NCI-H1694 (cell line): ENCODE measurements at regions not wholly inside any gene's neighbourhood (a gene's known extent, or its start where the extent isn't known, plus 50 kb on each side); places are given as distances from the start of the nearest gene placed in this dataset.

Experiments used
- DNase-seq: peaks from one replicate; lab custom pipeline; 2025; lab: John Stamatoyannopoulos, UW

DNA sequence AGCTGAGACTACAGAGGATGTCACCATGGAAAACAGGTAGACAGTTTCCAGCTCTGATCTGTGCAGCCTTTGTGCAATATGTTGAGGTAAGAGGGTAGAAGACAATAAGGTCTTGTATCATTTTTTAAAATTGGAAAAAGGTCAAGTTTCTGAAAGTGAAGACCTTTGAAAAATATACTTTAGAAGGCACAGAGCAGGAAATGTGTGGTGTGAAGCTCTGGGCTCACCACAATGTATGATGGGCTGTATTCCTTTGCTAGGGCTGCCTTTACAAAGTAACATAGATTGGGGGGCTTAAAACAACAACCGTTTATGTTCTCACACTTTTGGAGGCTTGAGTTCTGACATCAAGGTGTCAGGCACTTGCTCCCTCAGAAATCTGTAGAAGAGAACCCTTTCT is 514.3 kb upstream of the JARID2 start:
- no peak for DNase-seq

DNA sequence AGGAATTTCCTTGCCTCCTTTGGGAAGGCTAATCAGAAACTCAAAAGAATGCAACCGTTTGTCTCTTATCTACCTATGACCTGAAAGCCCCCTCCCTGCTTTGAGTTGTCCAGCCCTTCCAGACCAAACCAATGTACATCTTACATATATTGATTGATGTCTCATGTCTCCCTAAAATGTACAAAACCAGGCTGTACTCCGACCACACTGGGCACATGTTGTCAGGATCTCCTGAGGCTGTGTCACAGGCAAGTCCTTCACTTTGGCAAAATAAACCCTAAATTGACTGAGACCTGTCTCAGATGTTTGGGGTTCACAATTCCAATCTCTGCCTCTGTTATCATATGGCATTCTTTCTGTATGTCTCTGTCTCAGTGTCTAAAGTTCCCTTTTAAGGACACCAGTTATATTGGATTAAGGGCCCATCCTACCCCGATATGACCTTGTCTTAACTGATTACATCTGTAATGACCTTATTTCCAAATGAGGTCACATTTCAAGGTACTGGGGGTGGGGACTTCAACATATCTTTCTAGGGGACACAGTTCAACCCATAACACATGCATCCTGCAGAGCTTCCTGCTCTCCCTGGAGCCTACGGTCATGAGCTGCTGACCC is 513.5 kb upstream of the JARID2 start:
- no peak for DNase-seq

DNA sequence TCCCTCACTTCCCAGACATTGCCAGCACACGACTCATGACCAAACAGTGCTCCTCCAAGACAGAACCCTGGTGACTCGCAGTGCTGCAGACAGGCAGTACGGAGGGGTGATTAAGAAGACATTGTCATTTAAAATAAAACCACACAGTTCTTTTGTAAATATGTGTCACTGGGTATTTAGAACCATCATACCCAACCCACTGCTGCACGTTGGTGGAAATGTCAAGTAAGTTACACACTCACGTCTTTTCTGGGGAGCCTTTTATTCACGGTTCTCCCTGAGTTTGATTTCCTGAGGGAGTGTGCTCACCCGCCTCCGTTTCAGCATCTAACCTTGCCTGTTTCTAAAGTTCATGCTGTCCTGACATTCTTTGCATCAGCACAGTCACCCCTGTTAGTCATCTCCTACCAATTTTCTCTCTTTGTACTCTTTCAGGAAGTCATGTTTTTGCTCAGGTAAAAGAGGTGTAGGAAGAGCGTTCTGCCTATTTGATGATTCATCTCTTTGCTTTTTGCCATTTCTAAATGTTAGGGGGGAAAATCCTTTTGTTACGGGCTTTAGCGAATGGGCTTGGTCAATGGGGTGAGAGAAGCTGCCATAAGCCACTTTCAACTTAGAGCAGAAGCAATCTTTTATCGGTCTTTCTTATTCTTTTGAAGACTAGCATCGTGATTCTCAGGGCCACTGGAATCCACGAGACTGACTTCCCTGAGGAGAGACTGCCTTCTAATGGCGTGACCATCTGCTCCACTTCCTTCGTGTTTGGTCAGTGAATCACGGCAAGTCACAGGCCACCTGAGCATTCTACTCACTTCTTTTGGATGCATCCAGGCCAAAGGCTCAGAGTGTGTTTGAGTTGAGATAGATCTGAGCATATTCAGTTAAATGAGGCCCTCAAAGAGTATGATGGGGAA is 512.8 kb upstream of the JARID2 start:
- no peak for DNase-seq

DNA sequence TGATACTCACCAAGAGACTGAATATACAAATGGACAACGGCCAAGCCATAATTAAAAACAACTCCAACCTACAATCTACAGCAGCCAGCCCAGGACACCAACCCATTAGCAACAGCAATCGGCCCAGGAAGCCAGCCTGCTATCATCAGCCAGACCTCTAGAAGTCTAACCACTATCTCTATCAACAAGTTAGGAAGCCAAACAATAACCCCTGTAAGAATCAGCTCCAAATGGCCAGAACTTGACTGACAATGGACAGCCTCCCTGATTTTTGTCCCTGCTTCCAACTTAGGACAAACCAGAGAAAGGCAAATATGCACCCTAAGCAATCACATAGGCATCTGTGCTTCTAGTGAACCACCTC is 511.8 kb upstream of the JARID2 start:
- no peak for DNase-seq

DNA sequence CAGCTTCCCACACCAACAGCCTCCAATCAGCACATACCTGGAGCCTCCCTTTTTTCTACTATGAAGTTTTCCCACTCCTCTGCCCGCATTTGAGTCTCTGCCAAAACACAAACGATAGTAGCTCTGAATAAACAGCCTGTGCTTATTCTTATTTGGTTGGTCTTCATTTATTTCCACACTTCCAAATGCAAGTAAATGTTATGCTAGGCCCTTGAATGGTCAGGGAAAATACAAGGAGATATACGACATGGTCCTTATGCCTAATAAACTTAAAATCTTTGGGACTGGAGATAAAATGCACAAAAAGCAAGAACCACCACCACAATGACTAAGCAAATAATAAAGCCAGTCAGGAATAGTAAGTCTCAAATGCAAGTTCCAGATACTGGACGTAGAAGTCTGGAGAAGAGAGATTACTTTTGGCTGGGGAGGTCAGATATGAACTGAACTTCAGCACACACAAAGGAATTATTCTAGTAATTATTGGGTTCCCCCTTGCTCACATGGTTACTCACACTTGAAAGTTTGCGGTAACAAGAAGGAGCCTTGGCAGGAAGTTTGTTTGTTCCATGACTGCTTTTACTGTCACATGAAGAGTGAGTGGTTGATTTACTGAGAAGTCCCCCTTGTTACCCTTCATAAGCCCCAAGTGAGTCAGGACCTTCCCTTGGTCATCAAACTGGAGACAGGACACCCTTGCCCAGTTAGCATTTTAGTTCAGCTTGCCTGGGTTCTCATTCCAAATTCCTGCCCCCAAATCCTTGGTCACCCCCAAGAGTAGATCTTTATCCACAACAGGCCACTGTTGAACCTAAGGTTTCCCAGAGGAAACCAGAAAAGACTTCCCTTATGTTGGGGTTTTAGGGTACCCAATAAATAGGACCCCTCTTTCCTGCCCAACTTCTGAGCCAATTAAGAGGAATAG is 511.2 kb upstream of the JARID2 start:
- no peak for DNase-seq

DNA sequence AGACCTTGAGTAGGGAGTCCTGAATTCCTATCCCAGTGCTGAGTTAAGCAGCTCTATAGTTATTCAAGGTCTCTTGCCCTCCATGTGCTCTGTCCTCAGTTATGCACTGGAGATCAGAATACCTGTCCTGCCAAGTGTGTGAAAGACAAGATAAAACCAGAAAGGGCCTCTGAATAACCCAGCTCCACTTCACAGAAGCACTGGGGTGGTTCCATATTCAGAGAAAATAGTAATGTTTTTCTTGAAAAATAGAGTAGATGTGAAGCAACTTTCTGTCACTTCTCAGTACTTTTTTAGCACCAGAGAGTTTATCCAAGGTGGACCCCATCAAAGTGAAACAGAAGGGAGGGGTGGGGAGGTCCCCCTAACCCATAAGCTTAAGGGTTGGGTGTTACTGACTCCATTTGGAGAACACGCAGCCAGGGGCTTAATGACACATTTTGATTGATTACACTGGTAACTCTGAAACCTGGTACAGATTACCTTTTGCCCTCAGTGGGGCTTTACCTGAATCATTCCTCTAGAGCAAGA is 509.8 kb upstream of the JARID2 start:
- DNase-seq: no peak

DNA sequence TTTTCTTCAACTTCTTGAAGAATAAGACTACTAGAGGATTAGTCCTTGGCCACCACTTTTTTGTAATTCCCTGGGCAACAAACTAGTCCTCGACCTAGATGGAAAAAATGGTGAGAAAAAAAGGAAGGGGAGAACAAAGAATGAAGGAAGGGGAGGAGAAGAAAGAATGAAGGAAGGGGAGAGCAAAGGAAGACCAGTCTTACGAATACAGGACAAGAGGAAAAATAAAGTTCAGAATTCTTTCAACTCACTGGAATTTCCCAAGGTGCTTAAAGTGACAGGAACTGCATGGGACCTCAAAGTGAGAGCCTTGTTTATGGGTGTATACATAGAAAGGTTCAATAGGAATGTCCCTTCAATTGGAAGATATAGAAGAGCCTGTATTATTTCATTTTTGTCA is 509.3 kb upstream of the JARID2 start:
- DNase-seq: no peak

DNA sequence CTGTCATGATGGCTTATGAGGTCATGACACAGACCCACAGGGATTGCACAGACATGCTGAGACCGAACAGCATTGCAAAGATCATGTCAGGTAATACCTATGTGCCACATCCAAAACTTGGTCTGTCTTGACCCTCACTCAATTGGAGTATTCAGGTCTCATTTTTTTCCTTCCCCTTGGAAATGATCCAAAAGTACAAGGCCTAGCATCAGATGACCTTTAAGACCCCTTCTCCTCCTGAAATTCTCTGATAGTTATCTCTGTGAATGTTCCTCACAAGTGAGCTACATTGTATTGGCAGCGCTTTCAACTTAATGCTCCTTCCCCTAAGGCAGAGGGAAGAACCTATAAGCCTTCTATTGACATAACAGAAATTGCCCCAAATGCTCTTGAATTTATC is 507.4 kb upstream of the JARID2 start:
- DNase-seq: no peak

DNA sequence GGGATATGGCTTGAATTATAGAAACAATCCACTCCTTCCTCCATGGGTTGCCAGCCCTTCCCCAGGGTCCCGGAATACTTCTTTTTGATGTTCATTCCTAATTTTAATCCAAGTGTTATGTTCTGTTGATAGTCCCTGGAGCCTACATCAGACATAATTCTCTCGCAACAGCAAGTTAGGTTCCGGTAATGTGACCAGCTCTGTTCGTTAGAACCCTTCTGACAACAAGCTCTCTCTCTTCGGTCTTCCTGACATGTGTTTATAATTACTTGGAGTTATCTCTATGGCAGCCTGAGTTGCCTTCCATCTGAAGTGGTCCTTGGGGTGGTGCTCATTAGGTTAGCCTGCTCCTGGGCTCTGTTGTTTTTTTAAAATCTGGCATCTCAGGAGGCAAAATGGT is 506.9 kb upstream of the JARID2 start:
- DNase-seq: no peak

DNA sequence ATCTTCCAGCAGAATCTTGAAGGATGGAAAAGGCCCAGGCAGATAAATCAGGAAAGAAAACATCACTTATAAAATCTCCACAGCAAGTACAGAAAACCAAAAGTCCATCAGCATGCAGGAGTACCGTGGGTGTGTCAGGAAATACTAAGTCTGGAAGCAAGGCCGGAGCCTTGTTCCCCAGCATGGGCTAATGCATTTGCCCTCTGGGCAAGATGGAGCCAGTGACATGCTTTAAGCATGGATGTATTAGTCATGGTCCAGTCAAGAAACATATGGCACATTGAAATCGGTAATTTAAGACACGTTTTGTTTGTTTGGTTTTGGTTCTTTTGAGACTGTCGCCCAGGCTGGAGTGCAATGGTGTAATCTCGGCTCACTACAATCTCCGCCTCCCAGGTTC is 506.0 kb upstream of the JARID2 start:
- no peak for DNase-seq

DNA sequence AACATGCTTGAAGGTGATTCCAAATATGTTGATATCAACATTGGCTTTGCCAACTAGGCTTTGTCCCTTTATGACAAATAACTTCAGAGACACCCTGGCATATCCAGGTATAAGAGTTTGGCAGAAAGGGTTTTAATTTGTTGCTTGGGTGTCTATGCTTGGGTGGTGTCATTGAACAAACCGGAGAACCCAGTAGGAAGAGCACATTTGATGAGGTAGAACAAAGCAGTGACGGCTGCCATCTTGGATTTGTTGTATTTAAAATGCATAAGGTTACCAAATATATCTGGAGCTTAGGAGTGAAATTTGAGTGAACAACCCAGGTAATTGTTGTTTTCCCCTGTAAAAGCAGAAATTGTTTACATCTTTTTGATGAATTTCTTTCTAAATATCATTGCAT is 503.7 kb upstream of the JARID2 start:
- DNase-seq: no peak

DNA sequence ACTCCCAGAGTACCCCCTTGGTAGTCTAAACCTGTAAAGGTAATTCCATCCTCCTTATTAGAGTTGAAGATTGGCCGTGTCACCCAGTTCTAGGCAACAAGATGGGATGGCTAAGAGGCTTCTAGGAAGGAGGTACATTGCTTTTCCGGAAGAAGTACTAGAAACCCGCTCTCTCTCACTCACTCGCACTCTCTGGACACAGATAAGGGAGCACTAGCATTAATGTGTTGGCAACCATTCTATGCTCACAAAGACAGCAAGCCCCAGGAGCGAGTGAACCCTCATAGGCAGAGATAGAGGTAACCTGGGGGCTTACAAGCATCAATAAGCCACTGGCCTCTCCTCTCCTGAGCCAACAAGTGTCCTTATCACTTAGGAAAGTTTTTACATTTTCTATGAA is 503.2 kb upstream of the JARID2 start:
- no peak for DNase-seq

DNA sequence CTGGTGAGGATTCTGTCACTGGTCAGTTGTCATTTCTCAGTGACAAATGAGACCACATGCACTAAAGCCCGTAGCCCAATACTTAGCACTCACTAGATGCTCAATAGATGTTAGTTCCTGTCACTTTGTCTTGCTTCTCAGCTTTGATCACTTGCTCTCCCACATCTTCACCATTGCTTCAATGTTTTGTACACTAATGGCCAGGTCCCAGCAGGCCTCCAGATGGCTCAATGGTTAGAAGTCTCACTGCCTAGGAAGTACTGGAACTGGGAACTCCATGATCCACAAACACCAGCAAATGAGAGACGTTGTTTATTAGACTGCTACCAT is 502.8 kb upstream of the JARID2 start:
- DNase-seq: no peak

DNA sequence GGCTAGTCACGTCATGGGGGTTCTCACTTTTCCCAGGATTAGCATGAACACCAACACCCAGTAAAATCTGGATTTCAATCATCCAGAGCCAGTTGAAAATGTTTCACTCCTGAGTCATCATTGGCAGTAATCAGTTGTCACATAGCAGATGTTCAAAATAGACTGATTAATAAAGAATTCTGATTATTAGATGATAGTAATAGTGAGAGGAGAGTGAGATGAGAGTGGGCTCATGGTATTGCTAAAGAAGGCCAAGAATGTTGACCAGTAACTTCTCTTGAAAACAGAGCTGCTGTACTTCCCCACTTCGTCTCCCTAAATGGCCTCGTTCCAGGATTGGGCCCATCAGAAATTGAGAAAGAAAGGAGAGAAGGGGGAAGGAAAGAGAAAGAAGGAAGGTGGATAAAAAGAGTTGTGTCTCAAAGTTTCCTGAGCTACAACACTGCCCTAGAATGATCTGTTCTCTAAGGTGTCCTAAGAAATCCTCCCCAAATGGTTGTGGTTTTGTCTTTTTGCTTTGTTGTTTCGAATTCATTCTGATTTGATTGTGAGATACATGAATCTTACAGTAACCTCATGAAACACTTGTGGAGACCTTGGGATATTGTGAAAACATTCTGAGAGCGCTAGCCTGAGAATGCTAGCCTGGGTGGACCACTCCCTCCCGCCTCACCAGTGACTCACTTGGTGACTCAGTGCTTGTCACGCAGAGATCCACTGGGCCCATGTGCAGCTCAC is 502.2 kb upstream of the JARID2 start:
- no peak for DNase-seq

DNA sequence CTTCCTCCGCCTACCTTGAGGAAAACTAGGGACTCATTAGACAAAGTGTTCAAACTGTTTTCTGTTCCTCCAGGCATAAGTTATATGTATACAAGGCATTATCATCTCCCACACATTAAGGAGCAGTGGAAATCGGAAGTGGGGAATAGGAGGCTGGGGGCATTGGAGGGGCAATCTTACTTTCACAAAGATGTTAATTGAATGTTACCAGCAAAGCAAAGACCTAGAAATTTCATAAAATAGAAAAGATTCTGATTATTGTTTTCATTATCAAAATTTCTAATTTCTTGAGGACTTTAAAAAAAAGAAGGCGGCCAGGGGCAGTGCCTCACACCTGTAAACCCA is 501.7 kb upstream of the JARID2 start:
- no peak for DNase-seq

DNA sequence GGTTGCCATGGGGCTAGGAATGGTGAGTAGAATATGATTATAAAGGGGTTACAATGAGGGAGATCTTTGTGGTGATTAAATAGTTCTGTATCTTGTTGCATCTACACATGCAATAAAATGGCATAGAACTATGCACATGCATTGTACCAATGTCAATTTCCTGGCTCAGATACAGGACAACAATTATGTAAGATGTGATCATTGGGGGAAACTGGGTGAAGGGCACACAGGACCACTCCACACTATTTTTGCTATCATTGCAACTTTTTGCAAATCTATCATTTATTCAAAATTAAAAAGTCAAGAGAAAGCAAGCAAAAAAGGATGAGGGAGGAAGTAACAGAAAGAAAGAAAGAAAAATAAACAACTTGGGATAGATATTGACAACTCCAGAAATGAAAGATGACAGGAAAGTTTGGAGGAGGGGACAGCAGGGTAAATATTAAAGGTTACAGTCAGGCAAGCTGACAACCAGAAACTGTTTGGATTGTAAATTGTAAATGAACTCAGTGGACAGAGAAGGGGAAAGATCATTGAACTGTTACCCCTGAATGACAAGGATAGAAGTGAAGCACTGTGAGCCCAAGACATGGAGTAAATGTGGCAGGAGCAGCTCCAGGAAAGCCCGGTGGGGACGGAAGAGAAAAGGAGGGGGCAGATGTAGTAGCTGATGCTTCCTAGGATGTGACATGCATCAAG is 499.6 kb upstream of the JARID2 start:
- no peak for DNase-seq

DNA sequence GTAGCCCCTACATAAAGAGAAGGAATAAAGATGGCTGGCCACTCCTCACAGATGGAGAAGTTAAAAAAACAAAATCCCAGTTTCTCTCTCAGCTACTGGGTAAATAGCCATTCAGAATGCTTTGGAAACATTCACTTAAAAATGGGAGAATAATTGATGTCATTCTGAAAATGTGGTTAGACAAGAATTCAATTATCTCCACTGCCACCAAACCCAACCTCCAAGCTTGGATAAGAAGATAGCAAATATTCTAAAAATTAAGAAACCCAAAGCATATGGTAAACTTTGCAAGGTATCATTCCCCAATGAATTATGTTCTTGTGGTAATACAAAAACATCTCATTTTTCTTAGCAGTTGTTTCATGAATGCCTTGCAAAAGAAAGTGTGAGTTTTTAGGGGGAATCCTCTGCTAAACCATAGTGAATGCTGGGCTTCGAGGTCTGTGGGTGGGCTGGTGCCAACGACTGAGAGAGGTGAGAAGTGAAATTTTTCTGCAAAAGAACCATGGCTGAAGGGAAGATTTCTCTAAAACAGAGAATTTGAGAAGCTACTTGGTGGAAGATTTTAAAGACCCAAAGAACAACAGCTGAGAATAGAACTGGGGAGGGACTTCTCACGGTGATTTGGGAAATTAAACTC is 497.9 kb upstream of the JARID2 start:
- DNase-seq: no peak

DNA sequence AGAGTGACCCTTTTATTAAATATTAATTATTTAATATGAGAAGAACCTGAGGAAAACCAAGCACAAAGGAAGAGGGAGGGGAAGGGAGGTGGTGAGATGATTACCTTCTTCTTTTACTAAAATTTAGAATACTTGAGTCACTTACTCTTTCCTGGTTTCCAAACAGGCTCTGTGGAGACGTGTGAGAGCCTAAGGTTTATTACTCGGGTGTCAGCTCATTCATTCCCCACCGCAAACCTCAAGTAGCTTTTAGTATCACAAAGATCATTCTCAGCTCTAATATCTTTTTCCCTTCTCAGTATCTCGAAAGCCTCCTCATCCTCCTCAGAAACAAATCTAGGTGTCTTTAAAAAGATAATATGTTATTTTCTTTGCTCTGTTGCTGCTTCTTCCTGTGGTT is 497.2 kb upstream of the JARID2 start:
- DNase-seq: no peak

DNA sequence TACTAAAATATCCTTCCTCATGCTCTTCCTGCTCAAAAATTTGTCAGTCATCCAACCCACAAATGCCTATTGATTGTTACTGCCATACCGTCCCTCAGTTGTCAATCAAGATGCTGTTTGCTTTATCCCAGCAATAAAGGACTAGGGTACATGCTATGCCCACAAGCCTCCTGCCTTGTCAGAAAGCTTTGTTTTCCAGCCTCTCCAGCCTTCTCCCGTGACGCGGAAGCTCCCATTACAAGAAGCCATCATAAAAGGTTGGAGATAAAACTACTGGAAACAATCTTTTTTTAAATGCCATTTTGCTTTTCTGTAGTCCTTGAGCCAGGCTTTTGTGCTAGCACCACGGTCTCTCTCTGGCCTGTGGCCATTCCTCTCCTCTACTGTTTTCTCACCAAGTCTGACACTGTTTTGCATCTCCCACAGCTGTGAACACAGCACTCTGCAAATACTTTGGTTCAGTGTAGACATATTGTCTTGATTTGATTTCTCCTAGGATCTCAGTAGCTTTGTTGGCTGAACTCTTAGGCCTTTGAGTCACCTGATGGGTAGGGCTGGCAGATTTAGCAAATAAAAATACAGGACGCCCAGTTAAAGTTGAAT is 495.7 kb upstream of the JARID2 start:
- DNase-seq: no peak

DNA sequence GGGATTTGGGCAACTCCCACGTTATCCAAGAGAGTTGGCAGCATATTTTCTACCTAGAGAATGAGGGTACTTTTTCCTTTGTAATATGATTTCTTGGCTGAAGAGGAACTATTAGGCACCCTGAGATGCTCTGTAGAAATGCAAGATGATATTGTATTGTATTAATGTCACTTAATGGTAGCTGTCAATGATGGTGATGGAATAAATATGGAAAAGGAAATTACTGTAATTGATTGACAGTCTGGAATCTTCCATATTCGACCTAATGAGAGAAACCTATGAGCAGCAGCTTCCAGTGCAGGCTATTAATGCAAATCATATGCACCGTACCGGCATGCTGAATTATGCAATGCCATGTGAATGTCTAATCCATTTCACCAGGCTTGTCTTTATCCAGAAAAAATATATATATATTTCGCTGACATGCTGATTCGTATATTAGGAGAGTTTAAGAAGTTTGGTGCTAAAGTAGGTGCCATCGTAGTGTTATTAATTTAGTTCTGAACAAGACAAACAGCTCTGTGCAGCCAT is 494.2 kb upstream of the JARID2 start:
- no peak for DNase-seq
